ENCODE measurements at regions not wholly inside any gene's neighbourhood (a gene's known extent, or its start where the extent isn't known, plus 50 kb on each side); places are given as distances from the start of the nearest gene placed in this dataset.
"Not testable (repeated sequence)": the region's sequence is repeated elsewhere in the genome, so short reads cannot be mapped to it uniquely, and the experiment has no call there.

- H3K4me1 Mint-ChIP-seq, result no peaks in the 10 kb centered on the region
- no peaks in the 10 kb centered on the region for H3K36me3 Mint-ChIP-seq (ENCODE audit: insufficient read depth)
- H3K4me3 Mint-ChIP-seq, result no peak overlapping the region
- no peaks in the 10 kb centered on the region for H3K9me3 Mint-ChIP-seq
- no peak overlapping the region for H3K27ac Mint-ChIP-seq (ENCODE audit: low read depth)
- ATAC-seq (replicated peaks; ENCODE audit: extremely low read depth, poor library complexity, severe bottlenecking) (no peak), DNase-seq (ENCODE audit: low spot score in 2 of 2) (no peak)
- no peaks in the 10 kb centered on the region for H3K27me3 Mint-ChIP-seq
Observed at GRCh38 chr4:158122501-158122900, 50.3 kb downstream of the GASK1B start.

GRCh38 chr4:158121161-158121579 is 51.7 kb downstream of the GASK1B start:
- no peaks in the 10 kb centered on the region for H3K36me3 Mint-ChIP-seq (ENCODE audit: insufficient read depth)
- ATAC-seq (replicated peaks; ENCODE audit: extremely low read depth, poor library complexity, severe bottlenecking) (no peak), DNase-seq (ENCODE audit: low spot score in 2 of 2) (no peak)
- H3K27ac Mint-ChIP-seq (ENCODE audit: low read depth), result no peak overlapping the region
- no peaks in the 10 kb centered on the region for H3K9me3 Mint-ChIP-seq
- H3K4me3 Mint-ChIP-seq, result no peak overlapping the region
- no peaks in the 10 kb centered on the region for H3K27me3 Mint-ChIP-seq
- no peaks in the 10 kb centered on the region for H3K4me1 Mint-ChIP-seq

GRCh38 chr4:158120645-158121151 is 52.1 kb downstream of the GASK1B start:
- not testable (repeated sequence) for H3K27me3 Mint-ChIP-seq; H3K4me1 Mint-ChIP-seq; H3K9me3 Mint-ChIP-seq; H3K27ac Mint-ChIP-seq (ENCODE audit: low read depth); ATAC-seq (replicated peaks; ENCODE audit: extremely low read depth, poor library complexity, severe bottlenecking); H3K4me3 Mint-ChIP-seq; H3K36me3 Mint-ChIP-seq (ENCODE audit: insufficient read depth); DNase-seq (ENCODE audit: low spot score in 2 of 2)

- no peaks in the 10 kb centered on the region for H3K36me3 Mint-ChIP-seq (ENCODE audit: insufficient read depth)
- no peak for ATAC-seq (replicated peaks; ENCODE audit: extremely low read depth, poor library complexity, severe bottlenecking)
- H3K27me3 Mint-ChIP-seq, result no peaks in the 10 kb centered on the region
- H3K9me3 Mint-ChIP-seq, result peaks cover 6% of the 10 kb centered on the region
- H3K4me1 Mint-ChIP-seq, result no peaks in the 10 kb centered on the region
- H3K27ac Mint-ChIP-seq (ENCODE audit: low read depth), result no peak overlapping the region
- no peak for DNase-seq (ENCODE audit: low spot score in 2 of 2)
- H3K4me3 Mint-ChIP-seq, result no peak overlapping the region
Observed at GRCh38 chr4:158112611-158113010, 60.2 kb downstream of the GASK1B start.

GRCh38 chr4:158111241-158111640 is 61.6 kb downstream of the GASK1B start:
- no peak overlapping the region for H3K27ac Mint-ChIP-seq (ENCODE audit: low read depth)
- ATAC-seq (replicated peaks; ENCODE audit: extremely low read depth, poor library complexity, severe bottlenecking) (no peak), DNase-seq (ENCODE audit: low spot score in 2 of 2) (no peak)
- no peaks in the 10 kb centered on the region for H3K36me3 Mint-ChIP-seq (ENCODE audit: insufficient read depth)
- no peaks in the 10 kb centered on the region for H3K27me3 Mint-ChIP-seq
- no peak overlapping the region for H3K4me3 Mint-ChIP-seq
- no peaks in the 10 kb centered on the region for H3K4me1 Mint-ChIP-seq
- H3K9me3 Mint-ChIP-seq, result peaks cover 6% of the 10 kb centered on the region

GRCh38 chr4:158102904-158103303 is 69.9 kb downstream of the GASK1B start:
- H3K27me3 Mint-ChIP-seq, result no peaks in the 10 kb centered on the region
- no peak for ATAC-seq (replicated peaks; ENCODE audit: extremely low read depth, poor library complexity, severe bottlenecking)
- no peaks in the 10 kb centered on the region for H3K4me1 Mint-ChIP-seq
- no peaks in the 10 kb centered on the region for H3K9me3 Mint-ChIP-seq
- no peak overlapping the region for H3K4me3 Mint-ChIP-seq
- no peak overlapping the region for H3K27ac Mint-ChIP-seq (ENCODE audit: low read depth)
- DNase-seq (ENCODE audit: low spot score in 2 of 2), result no peak
- no peaks in the 10 kb centered on the region for H3K36me3 Mint-ChIP-seq (ENCODE audit: insufficient read depth)

- H3K27ac Mint-ChIP-seq (ENCODE audit: low read depth), result no peak overlapping the region
Observed at GRCh38 chr4:158099686-158100085, 73.1 kb downstream of the GASK1B start.

GRCh38 chr4:158098802-158099201 is 74.0 kb downstream of the GASK1B start:
- no peaks in the 10 kb centered on the region for H3K4me1 Mint-ChIP-seq
- no peak overlapping the region for H3K4me3 Mint-ChIP-seq
- ATAC-seq (replicated peaks; ENCODE audit: extremely low read depth, poor library complexity, severe bottlenecking), result no peak
- H3K27me3 Mint-ChIP-seq, result no peaks in the 10 kb centered on the region
- no peak for DNase-seq (ENCODE audit: low spot score in 2 of 2)
- no peak overlapping the region for H3K27ac Mint-ChIP-seq (ENCODE audit: low read depth)
- no peaks in the 10 kb centered on the region for H3K9me3 Mint-ChIP-seq
- no peaks in the 10 kb centered on the region for H3K36me3 Mint-ChIP-seq (ENCODE audit: insufficient read depth)

More at GRCh38 chr4:158099686-158100085, 73.1 kb downstream of the GASK1B start:
- Mint-ChIP-seq H3K36me3 (ENCODE audit: insufficient read depth) (no peaks in the 10 kb centered on the region), H3K4me1 (no peaks in the 10 kb centered on the region), H3K9me3 (no peaks in the 10 kb centered on the region), H3K27me3 (no peaks in the 10 kb centered on the region), H3K4me3 (no peak overlapping the region)
- DNase-seq (ENCODE audit: low spot score in 2 of 2) (no peak), ATAC-seq (replicated peaks; ENCODE audit: extremely low read depth, poor library complexity, severe bottlenecking) (no peak)

- Mint-ChIP-seq H3K9me3 (peaks cover 7% of the 10 kb centered on the region), H3K27ac (ENCODE audit: low read depth) (no peak overlapping the region), H3K4me1 (no peaks in the 10 kb centered on the region), H3K4me3 (no peak overlapping the region), H3K27me3 (no peaks in the 10 kb centered on the region), H3K36me3 (ENCODE audit: insufficient read depth) (no peaks in the 10 kb centered on the region)
- no peak for ATAC-seq (replicated peaks; ENCODE audit: extremely low read depth, poor library complexity, severe bottlenecking)
- no peak for DNase-seq (ENCODE audit: low spot score in 2 of 2)
Observed at GRCh38 chr4:158094413-158095134, 78.3 kb downstream of the GASK1B start.

- no peaks in the 10 kb centered on the region for H3K36me3 Mint-ChIP-seq (ENCODE audit: insufficient read depth)
- DNase-seq (ENCODE audit: low spot score in 2 of 2), result no peak
- no peaks in the 10 kb centered on the region for H3K27me3 Mint-ChIP-seq
- H3K4me1 Mint-ChIP-seq, result no peaks in the 10 kb centered on the region
- no peak overlapping the region for H3K4me3 Mint-ChIP-seq
- no peak for ATAC-seq (replicated peaks; ENCODE audit: extremely low read depth, poor library complexity, severe bottlenecking)
- H3K27ac Mint-ChIP-seq (ENCODE audit: low read depth), result no peak overlapping the region
- peaks cover 7% of the 10 kb centered on the region for H3K9me3 Mint-ChIP-seq
Observed at GRCh38 chr4:158090323-158090722, 82.5 kb downstream of the GASK1B start.

- ATAC-seq (replicated peaks; ENCODE audit: extremely low read depth, poor library complexity, severe bottlenecking), result not testable (repeated sequence)
Observed at GRCh38 chr4:158089897-158090296, 82.9 kb downstream of the GASK1B start.

GRCh38 chr4:158080354-158080753 is 92.5 kb downstream of the GASK1B start:
- H3K36me3 Mint-ChIP-seq (ENCODE audit: insufficient read depth), result no peaks in the 10 kb centered on the region
- no peak for ATAC-seq (replicated peaks; ENCODE audit: extremely low read depth, poor library complexity, severe bottlenecking)
- no peaks in the 10 kb centered on the region for H3K27me3 Mint-ChIP-seq
- H3K4me1 Mint-ChIP-seq, result no peaks in the 10 kb centered on the region
- no peak for DNase-seq (ENCODE audit: low spot score in 2 of 2)
- no peak overlapping the region for H3K4me3 Mint-ChIP-seq
- H3K27ac Mint-ChIP-seq (ENCODE audit: low read depth), result no peak overlapping the region
- H3K9me3 Mint-ChIP-seq, result peaks cover 16% of the 10 kb centered on the region

More at GRCh38 chr4:158089897-158090296, 82.9 kb downstream of the GASK1B start:
- not testable (repeated sequence) for H3K36me3 Mint-ChIP-seq (ENCODE audit: insufficient read depth); H3K9me3 Mint-ChIP-seq; DNase-seq (ENCODE audit: low spot score in 2 of 2); H3K4me1 Mint-ChIP-seq; H3K27me3 Mint-ChIP-seq; H3K4me3 Mint-ChIP-seq; H3K27ac Mint-ChIP-seq (ENCODE audit: low read depth)

GRCh38 chr4:158079661-158080060 is 93.2 kb downstream of the GASK1B start:
- ATAC-seq (replicated peaks; ENCODE audit: extremely low read depth, poor library complexity, severe bottlenecking) (no peak), DNase-seq (ENCODE audit: low spot score in 2 of 2) (no peak)
- Mint-ChIP-seq H3K36me3 (ENCODE audit: insufficient read depth) (no peaks in the 10 kb centered on the region), H3K27me3 (no peaks in the 10 kb centered on the region), H3K4me3 (no peak overlapping the region), H3K4me1 (no peaks in the 10 kb centered on the region), H3K9me3 (peaks cover 18% of the 10 kb centered on the region), H3K27ac (ENCODE audit: low read depth) (no peak overlapping the region)

Data from central memory CD8-positive, alpha-beta T cell (primary cell).